ENCODE measurements at regions not wholly inside any gene's neighbourhood (a gene's known extent, or its start where the extent isn't known, plus 50 kb on each side); places are given as distances from the start of the nearest gene placed in this dataset.

DNA sequence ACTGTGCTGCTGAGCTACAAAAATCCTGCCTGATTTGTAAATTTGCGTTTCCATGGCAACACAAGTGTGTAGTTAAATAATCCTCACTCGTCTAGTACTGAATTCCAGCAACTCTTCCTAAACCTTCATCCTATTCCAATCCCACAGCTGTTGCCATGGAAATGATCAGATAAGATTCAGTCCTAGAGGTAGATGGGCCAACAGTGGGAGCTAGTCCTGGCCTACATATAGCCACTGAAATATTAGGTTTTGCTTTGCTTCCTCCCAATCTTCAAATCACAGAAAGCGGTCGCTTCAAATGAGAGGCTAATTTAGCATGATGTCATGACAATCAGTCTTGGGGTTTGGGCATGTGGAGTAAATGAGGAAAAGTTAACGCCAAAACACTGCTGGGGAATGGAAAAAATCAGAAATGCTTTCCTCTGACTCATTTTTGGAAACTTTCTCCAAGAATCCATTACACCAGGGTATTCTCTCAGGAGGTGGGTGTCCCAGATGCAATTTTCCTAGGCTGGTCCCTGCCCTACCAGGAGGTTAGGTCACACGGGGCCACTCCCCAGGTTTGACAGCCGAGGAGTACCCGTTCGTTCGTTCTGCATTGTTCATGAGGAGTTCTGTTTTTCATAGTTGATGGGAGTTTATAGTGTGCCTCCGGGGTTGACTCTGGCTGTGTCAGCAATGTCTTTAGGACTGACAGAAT is 159.2 kb upstream of the SLCO3A1 start:
- no peak for DNase-seq

- no peak for DNase-seq
Measured at GRCh38 chr15:91694831-91695210, 158.7 kb upstream of the SLCO3A1 start.

DNA sequence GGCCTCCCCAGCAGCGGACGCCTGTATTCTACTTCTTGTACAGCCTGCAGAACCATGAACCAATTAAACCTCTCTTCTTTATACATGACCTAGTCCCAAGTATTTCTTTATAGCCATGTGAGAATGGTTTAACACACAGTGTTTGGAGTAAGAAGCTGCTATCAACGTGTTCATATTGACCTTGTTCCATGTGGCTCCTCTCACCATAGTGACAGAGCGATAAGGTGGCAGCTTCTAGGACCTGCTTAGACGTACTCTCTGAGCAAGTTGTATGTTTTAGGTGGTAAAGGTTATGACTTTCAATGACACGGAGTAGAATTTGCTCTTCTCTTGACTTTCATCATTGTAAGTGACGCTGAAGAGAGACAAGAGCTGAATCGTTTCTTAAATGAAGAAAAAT is 157.7 kb upstream of the SLCO3A1 start:
- no peak for DNase-seq

- DNase-seq = no peak
Measured at GRCh38 chr15:91696981-91697380, 156.5 kb upstream of the SLCO3A1 start.

DNA sequence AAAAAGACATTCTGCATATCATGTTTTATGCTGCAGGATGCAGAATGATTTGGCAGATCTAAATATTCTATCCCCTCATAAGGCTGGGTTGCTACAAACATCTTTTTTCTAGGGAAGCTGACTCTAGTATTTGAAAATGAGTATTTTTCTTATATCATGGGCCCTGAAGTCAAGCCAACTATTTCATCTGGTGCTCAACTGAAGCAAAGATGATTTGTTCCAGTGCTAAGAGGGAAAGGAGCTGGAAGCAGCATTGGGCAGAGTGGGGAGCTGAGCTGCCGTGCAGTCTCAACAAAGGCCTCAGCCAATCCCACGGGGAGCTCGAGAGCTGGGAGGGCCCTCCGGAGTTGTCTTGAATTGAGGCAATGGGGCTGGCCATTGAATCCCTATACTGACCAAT is 155.3 kb upstream of the SLCO3A1 start:
- DNase-seq = no peak

DNA sequence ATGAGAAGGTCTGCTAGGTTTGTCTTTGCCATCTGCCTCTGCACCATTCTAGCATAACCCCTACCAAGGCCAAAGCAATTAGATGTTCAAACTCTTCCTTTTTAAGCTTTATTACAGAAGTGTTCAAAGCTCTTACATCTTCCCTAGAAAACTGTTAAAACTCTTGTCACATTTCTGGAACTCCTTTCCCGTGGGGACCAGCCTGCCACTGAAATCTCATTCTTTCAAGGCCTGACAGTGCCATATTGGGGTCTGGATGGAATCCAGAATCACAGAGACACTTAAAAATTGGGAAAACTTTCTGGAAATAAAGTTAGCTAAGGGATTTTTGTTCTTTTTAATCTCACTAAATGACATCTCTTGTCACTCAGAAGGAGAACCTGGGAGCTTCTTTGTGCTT is 153.8 kb upstream of the SLCO3A1 start:
- no peak for DNase-seq

GRCh38 chr15:91703274-91703673 is 150.2 kb upstream of the SLCO3A1 start:
- DNase-seq = no peak

GRCh38 chr15:91704343-91704742 is 149.2 kb upstream of the SLCO3A1 start:
- no peak for DNase-seq

DNA sequence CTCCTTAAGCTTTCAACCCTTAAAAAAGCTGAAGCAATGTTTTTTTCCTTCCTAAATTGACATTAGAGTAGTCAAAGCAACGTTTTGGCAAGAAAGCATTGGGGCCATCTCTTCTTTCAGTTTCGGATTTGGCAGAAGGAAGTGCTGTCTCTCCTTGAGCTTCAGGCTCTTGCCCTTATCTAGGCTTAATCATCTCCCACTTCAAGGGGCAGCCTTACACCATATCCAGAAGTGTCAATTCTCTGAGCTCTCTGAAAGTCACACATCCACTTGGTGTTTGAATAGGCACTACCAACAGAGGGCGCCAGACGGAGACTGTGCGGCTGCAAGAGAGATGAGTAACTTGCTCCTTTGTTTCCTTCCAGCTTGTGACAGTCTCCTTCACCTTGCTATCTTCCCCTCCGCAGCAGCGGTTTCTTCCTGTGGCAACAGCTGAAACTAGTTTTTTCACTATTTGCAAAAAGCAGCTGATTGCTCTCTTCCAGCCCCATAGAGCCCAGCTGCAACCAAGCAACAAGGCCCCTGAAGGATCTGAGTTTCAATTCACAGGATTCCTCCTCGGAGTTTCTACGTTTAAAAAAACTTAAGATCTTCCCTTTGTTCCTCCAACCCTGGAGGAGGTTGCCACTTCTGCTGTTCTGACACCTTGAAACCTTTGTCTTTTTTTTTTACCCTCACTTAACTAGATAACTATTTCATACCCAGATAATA is 147.0 kb upstream of the SLCO3A1 start:
- DNase-seq = peak; percentile 86

- no peak for DNase-seq
Measured at GRCh38 chr15:91710080-91710698, 143.3 kb upstream of the SLCO3A1 start.

- no peak for DNase-seq
Measured at GRCh38 chr15:91711384-91712033, 142.0 kb upstream of the SLCO3A1 start.

- DNase-seq = no peak
Measured at GRCh38 chr15:91712286-91712685, 141.2 kb upstream of the SLCO3A1 start.

- DNase-seq = no peak
Measured at GRCh38 chr15:91716536-91716935, 137.0 kb upstream of the SLCO3A1 start.

DNA sequence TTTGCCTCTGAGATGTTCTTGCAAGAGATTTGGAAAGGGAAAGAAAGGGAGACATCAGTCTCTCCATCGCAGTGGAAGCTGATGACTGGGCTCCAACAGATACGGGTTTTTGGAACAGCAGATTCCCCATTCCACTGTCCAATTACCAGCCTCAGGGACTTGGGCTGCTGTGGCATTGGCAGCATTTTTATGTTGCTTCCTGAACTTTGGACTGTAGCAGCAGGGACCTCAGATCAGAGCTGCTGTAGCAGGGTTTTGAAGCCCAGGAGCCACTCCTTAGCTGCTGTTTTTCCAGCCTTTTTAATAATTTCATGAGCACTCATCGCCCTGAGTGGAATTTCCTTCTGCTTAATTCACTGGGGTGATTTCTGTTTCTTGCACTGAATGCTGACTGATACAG is 135.7 kb upstream of the SLCO3A1 start:
- no peak for DNase-seq

DNA sequence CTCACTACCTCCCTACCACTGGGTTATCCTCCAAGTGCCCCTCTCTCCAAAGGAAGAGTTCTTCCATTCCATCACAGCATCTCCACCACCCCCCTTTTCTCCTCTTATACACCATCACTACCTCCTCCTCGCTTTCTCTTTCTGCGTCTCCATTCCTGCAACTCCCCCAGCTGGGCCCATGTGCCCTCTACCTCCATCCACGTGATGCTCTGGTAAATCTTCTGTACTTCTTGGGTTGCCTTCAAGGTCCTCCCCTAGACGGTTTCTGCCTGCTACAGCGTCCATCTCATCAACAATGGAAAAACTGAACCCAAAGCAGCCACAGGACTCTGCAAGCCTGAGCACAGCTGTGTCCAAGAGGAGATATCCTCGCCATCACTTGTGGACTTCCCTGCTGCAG is 129.5 kb upstream of the SLCO3A1 start:
- DNase-seq = no peak

GRCh38 chr15:91733661-91734060 is 119.8 kb upstream of the SLCO3A1 start:
- DNase-seq = no peak

DNA sequence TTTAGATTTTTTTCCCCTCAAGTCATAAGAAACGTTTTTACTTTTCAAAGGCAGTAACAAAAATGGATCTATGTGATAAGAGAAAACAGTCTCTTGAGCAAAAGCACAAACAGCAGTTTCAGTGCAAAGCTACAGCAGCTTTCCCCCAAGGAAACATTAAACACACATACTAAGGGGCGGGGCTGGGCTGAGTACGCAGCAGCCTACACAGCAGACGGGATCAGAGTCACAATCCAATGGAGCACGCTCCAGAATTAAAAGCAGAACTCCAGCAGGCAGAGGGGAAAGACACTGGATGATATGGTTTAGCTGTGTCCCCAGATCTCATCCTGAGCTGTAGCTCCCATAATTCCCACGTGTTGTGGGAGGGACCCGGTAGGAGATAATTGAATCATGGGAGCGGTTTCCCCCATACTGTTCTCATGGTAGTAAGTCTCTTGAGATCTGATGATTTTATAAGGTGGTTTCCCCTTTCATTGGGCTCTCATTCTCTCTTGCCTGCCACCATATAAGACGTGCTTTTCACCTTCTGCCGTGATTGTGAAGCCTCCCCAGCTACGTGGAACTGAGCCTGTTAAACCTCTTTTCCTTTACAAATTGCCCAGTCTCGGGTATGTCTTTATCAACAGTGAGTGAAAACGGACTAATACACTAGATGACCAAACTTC is 116.2 kb upstream of the SLCO3A1 start:
- DNase-seq = no peak

DNA sequence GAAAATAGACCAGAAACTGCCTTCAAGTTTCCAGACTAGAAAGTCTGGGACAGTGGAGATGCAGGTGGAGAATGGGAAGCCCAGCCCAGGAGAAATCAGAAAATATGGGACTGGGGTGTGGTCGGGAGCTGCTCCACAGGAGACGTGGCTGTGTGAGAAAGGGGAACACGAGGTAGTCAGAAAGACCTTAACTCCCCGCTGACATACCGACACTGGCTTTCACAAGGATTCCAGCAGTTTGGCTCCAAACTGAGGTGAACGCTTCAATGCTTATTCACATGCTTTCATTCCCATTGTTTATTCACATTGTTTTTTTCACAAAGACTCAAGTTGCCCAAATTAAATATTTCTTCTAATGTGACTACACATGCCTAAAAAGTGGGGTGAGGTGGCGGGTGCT is 111.5 kb upstream of the SLCO3A1 start:
- no peak for DNase-seq

DNA sequence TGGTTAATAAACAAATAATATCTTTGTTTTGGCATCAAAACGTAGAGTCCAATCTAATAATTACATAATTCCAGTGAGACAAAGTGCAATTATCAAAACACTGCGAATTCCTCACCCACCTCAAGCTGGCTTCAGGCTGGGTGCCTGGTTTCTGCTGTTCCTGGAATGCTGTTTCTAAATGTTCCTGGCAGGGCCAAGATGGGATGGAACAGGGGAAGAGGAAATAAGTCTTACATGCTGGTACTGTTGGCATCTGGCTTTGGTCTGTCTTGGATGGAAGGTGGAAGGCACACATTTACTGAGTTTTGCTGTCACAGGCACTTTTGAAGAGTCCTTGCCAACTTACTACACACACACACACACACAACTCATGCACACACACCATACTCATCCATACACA is 101.9 kb upstream of the SLCO3A1 start:
- no peak for DNase-seq

DNA sequence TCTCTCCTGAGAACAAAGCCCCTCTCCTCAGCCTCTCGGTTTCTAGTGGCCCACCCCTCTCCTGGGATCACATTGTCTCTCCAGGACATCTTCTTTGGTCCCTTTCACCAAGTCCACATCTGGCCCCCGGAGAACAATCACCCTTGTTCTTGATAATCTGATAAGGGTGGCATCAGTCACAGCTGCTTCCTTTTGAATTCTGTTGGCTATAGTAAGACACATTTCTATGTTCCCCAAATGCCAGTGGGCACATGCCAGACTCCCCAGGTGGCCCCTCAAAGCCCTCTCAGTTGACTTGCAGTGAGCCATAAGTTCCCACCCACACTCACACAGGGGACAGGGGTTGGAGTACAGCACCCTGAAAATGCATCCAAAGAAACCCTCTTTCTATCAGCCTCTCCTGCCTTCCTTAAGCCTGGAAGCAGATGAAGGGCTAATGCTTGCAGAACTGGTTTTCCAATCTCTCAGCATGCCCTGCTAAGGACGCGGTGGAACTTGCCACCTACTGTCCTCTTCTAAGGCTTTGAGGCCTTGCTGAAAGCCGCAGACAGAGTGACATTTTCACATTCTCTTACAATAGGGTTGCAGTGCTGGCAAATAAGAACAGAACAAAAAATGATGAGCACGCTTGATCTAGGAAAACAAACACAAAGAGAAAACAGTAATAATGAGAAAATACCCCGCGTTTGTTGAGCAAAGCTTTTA is 101.3 kb upstream of the SLCO3A1 start:
- DNase-seq = no peak

- no peak for DNase-seq
Measured at GRCh38 chr15:91759560-91759959, 93.9 kb upstream of the SLCO3A1 start.

DNA sequence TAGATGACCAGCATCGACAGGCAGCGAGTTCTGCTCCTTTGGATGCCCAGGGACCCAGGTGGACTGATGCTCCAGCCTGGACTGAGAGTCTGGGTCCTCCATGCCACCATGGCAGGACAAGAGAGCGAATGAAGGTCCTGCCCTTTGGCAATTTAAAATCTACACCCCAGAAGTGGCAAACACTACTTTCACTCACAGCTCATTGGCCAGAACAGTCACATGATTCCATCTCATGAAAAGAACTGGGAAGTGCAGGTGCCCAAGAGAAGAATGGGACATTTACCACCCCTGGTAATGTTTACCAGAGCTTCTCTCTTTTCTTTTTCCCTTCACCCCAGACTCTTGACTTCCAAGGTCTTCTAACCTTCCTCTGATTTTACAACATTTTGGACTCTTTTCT is 87.8 kb upstream of the SLCO3A1 start:
- no peak for DNase-seq

- DNase-seq = no peak
Measured at GRCh38 chr15:91769476-91769875, 84.0 kb upstream of the SLCO3A1 start.

Data from activated CD8-positive, alpha-beta memory T cell treated with anti-CD3 and anti-CD28 coated beads for 24 hours (primary cell).